ENCODE measurements at regions not wholly inside any gene's neighbourhood (a gene's known extent, or its start where the extent isn't known, plus 50 kb on each side); places are given as distances from the start of the nearest gene placed in this dataset.

GRCh38 chr4:20428436-20429160 lies 176.9 kb downstream of the SLIT2 start (continued):
- TF ChIP-seq ZBTB4 (CRISPR knock-in tag; IDR thresholded peaks at IDR 0.05; ENCODE audit: borderline replicate concordance) (no peak), FOXA3 (CRISPR knock-in tag; IDR thresholded peaks at IDR 0.05) (no peak), KAT8 (CRISPR knock-in tag; IDR thresholded peaks at IDR 0.05) (no peak), ZNF724P (CRISPR knock-in tag; IDR thresholded peaks at IDR 0.05; ENCODE audit: borderline replicate concordance) (no peak), ZNF552 (CRISPR knock-in tag; IDR thresholded peaks at IDR 0.05; ENCODE audit: borderline replicate concordance) (no peak), ZSCAN21 (CRISPR knock-in tag; IDR thresholded peaks at IDR 0.05; ENCODE audit: borderline replicate concordance) (no peak), STAG1 (CRISPR knock-in tag; IDR thresholded peaks at IDR 0.05) (peak; percentile 31; the same call in 1 of the 2 replicates)

- H3K36me3 ChIP-seq (replicated peaks in 1 of 2; ENCODE audit: control insufficient read depth in 1 of 2, insufficient read depth in 2 of 2, low read length in 2 of 2): no peaks in the 10 kb centered on the region
- H3K4me3 ChIP-seq (replicated peaks in 1 of 3; ENCODE audit: insufficient read depth in 1 of 3, low read depth in 2 of 3, low read length in 3 of 3): no peak overlapping the region
- in situ Hi-C loops (cut with HindIII; ENCODE audit: extremely low pct_ligation_motif_present, low pct_unique_long_range_greater_than_20kb): no loop called here
- no peaks in the 10 kb centered on the region for H3K4me1 ChIP-seq (ENCODE audit: insufficient read depth, low read length)
- H3K27me3 ChIP-seq (ENCODE audit: control insufficient read depth in 1 of 2, insufficient read depth in 2 of 2, low read length in 2 of 2): no peaks in the 10 kb centered on the region; a peak in 1 of 5 replicates
- no peak for DNase-seq (ENCODE audit: low spot score)
- POLR2A ChIA-PET: no interaction called here
- intact Hi-C loops (cut with micrococcal nuclease; ENCODE audit: unreplicated experiment): no loop called here
- FAIRE-seq: no peak
- H3K79me2 ChIP-seq (ENCODE audit: insufficient read depth, low read length): no peaks in the 10 kb centered on the region
- no TSS peak for BruUV-seq (replicated peaks)
- no peak for ATAC-seq
- no peak overlapping the region for H3K27ac ChIP-seq (ENCODE audit: extremely low read length, insufficient read depth, low read length)
- no peaks in the 10 kb centered on the region for H4K20me1 ChIP-seq (ENCODE audit: insufficient read depth, low read length)
- TF ChIP-seq REPIN1 (CRISPR knock-in tag; IDR thresholded peaks at IDR 0.05; ENCODE audit: borderline replicate concordance, low read depth) (no peak), ATF7 (IDR thresholded peaks at IDR 0.05) (0 out of 2 replicates have a peak, but pooled peaks have one; percentile 5), ATF7 (CRISPR knock-in tag; IDR thresholded peaks at IDR 0.05) (no peak)
- H3K9ac ChIP-seq (ENCODE audit: insufficient read depth, low read depth, low read length): no peak overlapping the region
- CTCF ChIA-PET (ENCODE audit: low intra/inter-chr PET ratio, low total read pairs): no interaction called here
- no peak overlapping the region for H3K4me2 ChIP-seq (ENCODE audit: low read depth, low read length)
- H3K9me3 ChIP-seq (ENCODE audit: low read length): no peaks in the 10 kb centered on the region
- H2AFZ ChIP-seq (ENCODE audit: low read length): no peak overlapping the region
- 13% methylated on average over 5 of the region's 5 CpGs for WGBS (ENCODE audit: low lambda C conversion rate)
Measured at GRCh38 chr4:20430259-20430941, 178.7 kb downstream of the SLIT2 start.
